Caco-2 (cell line): ENCODE measurements at regions not wholly inside any gene's neighbourhood (a gene's known extent, or its start where the extent isn't known, plus 50 kb on each side); places are given as distances from the start of the nearest gene placed in this dataset.

Experiments
- BruUV-seq: library from RNA; stranded (reverse); fragments of 400-500 nt; replicated peaks from 2 replicates; lab custom pipeline; 2021; lab: Mats Ljungman, UMichigan
- CTCF ChIA-PET: fragments of 300-600 bp; sonication (Branson Sonifier 250); formaldehyde crosslinking; loops from one replicate; lab custom pipeline; 2022; ENCODE audit warnings: antibody characterized with exemption; lab: Charles Lee
- POLR2A ChIA-PET: fragments of 300-600 bp; sonication (Branson Sonifier 250); formaldehyde crosslinking; loops from one replicate; lab custom pipeline; 2022; ENCODE audit warnings: antibody characterized with exemption; lab: Charles Lee
- DNase-seq, 2 experiments: peaks; one replicate each; pipeline versions ENCODE4 v3.0.0 to v3.0.0-alpha.2; 2020 to 2022
- H3K27me3 ChIP-seq: replicated peaks from 2 replicates; pipeline ENCODE4 v1.6.0; 2011; ENCODE audit warnings: low read length; ENCODE audit not compliant: control insufficient read depth, insufficient read depth
- H3K36me3 ChIP-seq: 2 replicates; pipeline ENCODE4 v1.5.1; 2011; ENCODE audit warnings: low read length; ENCODE audit not compliant: control insufficient read depth, insufficient read depth
- H3K4me1 ChIP-seq: fragments of 250-450 bp; sonication (Bioruptor Pico); 2 replicates; pipeline ENCODE4 v1.5.1; 2020; ENCODE audit warnings: mild to moderate bottlenecking
- H3K4me3 ChIP-seq: 2 replicates; pipeline ENCODE4 v1.5.1; 2011; ENCODE audit warnings: low read depth, mild to moderate bottlenecking, control low read depth, low read length
- H3K9me3 ChIP-seq: fragments of 250-450 bp; sonication (Bioruptor Pico); 2 replicates; pipeline ENCODE4 v1.5.1; 2020; ENCODE audit warnings: mild to moderate bottlenecking, moderate library complexity
- H3K27ac Mint-ChIP-seq: one replicate; pipeline ENCODE4 v1.8.0; 2022; ENCODE audit warnings: mixed read lengths; ENCODE audit not compliant: unreplicated experiment
- H3K27me3 Mint-ChIP-seq: one replicate; pipeline ENCODE4 v1.8.0; 2022; ENCODE audit warnings: mixed read lengths; ENCODE audit not compliant: insufficient read depth, unreplicated experiment
- H3K36me3 Mint-ChIP-seq: one replicate; pipeline ENCODE4 v1.8.0; 2022; ENCODE audit warnings: mild to moderate bottlenecking, mixed read lengths; ENCODE audit not compliant: insufficient read depth, unreplicated experiment
- H3K4me1 Mint-ChIP-seq: one replicate; pipeline ENCODE4 v1.8.0; 2022; ENCODE audit warnings: low read depth, mixed read lengths; ENCODE audit not compliant: unreplicated experiment
- H3K4me3 Mint-ChIP-seq: one replicate; pipeline ENCODE4 v1.8.0; 2022; ENCODE audit warnings: mild to moderate bottlenecking, moderate library complexity, mixed read lengths; ENCODE audit not compliant: unreplicated experiment
- H3K9me3 Mint-ChIP-seq: one replicate; pipeline ENCODE4 v1.8.0; 2022; ENCODE audit warnings: mixed read lengths; ENCODE audit not compliant: unreplicated experiment
- CTCF ChIP-seq, 2 experiments: fragments of 200-600 bp in 1 of 2; IDR thresholded peaks; 1 replicate in 1 of 2; 2 replicates in 1 of 2; pipeline versions ENCODE4 v1.5.1 to v1.8.0; 2011 to 2022; ENCODE audit warnings: antibody characterized with exemption in 1 of 2, control low read depth in 1 of 2, inconsistent platforms in 1 of 2, low read depth in 1 of 2, low read length in 1 of 2, mild to moderate bottlenecking in 1 of 2, moderate library complexity in 1 of 2; ENCODE audit not compliant: insufficient read depth in 1 of 2, severe bottlenecking in 1 of 2, unreplicated experiment in 1 of 2
- intact Hi-C: fragments of 100-400 bp; cut with micrococcal nuclease; formaldehyde crosslinking; loops from one replicate; pipeline ENCODE4 v1.10.0; 2022; ENCODE audit not compliant: unreplicated experiment

GRCh38 chr19:31147234-31147633 lies 202.0 kb downstream of the TSHZ3 start:
- Histone ChIP-seq H3K4me1 (no peaks in the 10 kb centered on the region), H3K4me3 (no peak overlapping the region), H3K27me3 (no peaks in the 10 kb centered on the region), H3K9me3 (no peaks in the 10 kb centered on the region), H3K36me3 (no peaks in the 10 kb centered on the region)
- Mint-ChIP-seq H3K4me1 (no peaks in the 10 kb centered on the region), H3K4me3 (no peak overlapping the region), H3K36me3 (no peaks in the 10 kb centered on the region), H3K9me3 (no peaks in the 10 kb centered on the region), H3K27ac (no peak overlapping the region), H3K27me3 (peaks cover 12% of the 10 kb centered on the region)
- no TSS peak for BruUV-seq
- no peak for DNase-seq
- ChIA-PET POLR2A (no interaction called here), CTCF (no interaction called here)
- no peak for TF ChIP-seq CTCF (IDR thresholded peaks at IDR 0.05; ENCODE audit: insufficient read depth in 1 of 2, low read depth in 1 of 2, low read length in 1 of 2, severe bottlenecking in 1 of 2, unreplicated experiment in 1 of 2)
- intact Hi-C loops = no loop called here

- ChIA-PET POLR2A (no interaction called here), CTCF (no interaction called here)
- BruUV-seq = no TSS peak
- TF ChIP-seq CTCF (IDR thresholded peaks at IDR 0.05; ENCODE audit: insufficient read depth in 1 of 2, low read depth in 1 of 2, low read length in 1 of 2, severe bottlenecking in 1 of 2, unreplicated experiment in 1 of 2) = no peak
- H3K36me3 ChIP-seq = no peaks in the 10 kb centered on the region
- no peaks in the 10 kb centered on the region for H3K27me3 ChIP-seq
- Mint-ChIP-seq H3K9me3 (no peaks in the 10 kb centered on the region), H3K27ac (no peak overlapping the region), H3K4me1 (no peaks in the 10 kb centered on the region), H3K27me3 (peaks cover 13% of the 10 kb centered on the region), H3K36me3 (no peaks in the 10 kb centered on the region), H3K4me3 (no peak overlapping the region)
- intact Hi-C loops = no loop called here
- H3K9me3 ChIP-seq = no peaks in the 10 kb centered on the region
- no peaks in the 10 kb centered on the region for H3K4me1 ChIP-seq
- DNase-seq = no peak
- no peak overlapping the region for H3K4me3 ChIP-seq
Observed at GRCh38 chr19:31146546-31147183, 202.6 kb downstream of the TSHZ3 start.

- H3K4me3 ChIP-seq = no peak overlapping the region
- no peak for TF ChIP-seq CTCF (IDR thresholded peaks at IDR 0.05; ENCODE audit: insufficient read depth in 1 of 2, low read depth in 1 of 2, low read length in 1 of 2, severe bottlenecking in 1 of 2, unreplicated experiment in 1 of 2)
- no peaks in the 10 kb centered on the region for H3K9me3 ChIP-seq
- DNase-seq = no peak
- POLR2A ChIA-PET = no interaction called here
- Mint-ChIP-seq H3K4me3 (no peak overlapping the region), H3K36me3 (no peaks in the 10 kb centered on the region), H3K27me3 (peaks cover 13% of the 10 kb centered on the region), H3K27ac (no peak overlapping the region), H3K9me3 (no peaks in the 10 kb centered on the region), H3K4me1 (no peaks in the 10 kb centered on the region)
- intact Hi-C loops = no loop called here
- CTCF ChIA-PET = no interaction called here
- no peaks in the 10 kb centered on the region for H3K4me1 ChIP-seq
- no peaks in the 10 kb centered on the region for H3K36me3 ChIP-seq
- no peaks in the 10 kb centered on the region for H3K27me3 ChIP-seq
- BruUV-seq = no TSS peak
Observed at GRCh38 chr19:31146015-31146414, 203.2 kb downstream of the TSHZ3 start.
